Muscle layer of colon (tissue), 2 donors: ENCODE measurements at regions not wholly inside any gene's neighbourhood (a gene's known extent, or its start where the extent isn't known, plus 50 kb on each side); places are given as distances from the start of the nearest gene placed in this dataset.
"Not testable (repeated sequence)": the region's sequence is repeated elsewhere in the genome, so short reads cannot be mapped to it uniquely, and the experiment has no call there.

Experiments
- H3K27ac ChIP-seq: one replicate; pipeline ENCODE4 v1.7.0; 2013; ENCODE audit warnings: low read depth, mild to moderate bottlenecking, low read length, moderate library complexity
- H3K27me3 ChIP-seq, 2 donors: one replicate each; pipeline ENCODE4 v1.7.0; 2013; ENCODE audit warnings: low read length in 2 of 2, mild to moderate bottlenecking in 2 of 2; ENCODE audit not compliant: insufficient read depth in 2 of 2, control insufficient read depth in 1 of 2
- H3K36me3 ChIP-seq: one replicate; pipeline ENCODE4 v1.7.0; 2013; ENCODE audit warnings: mild to moderate bottlenecking, low read length; ENCODE audit not compliant: insufficient read depth
- H3K4me1 ChIP-seq: one replicate; pipeline ENCODE4 v1.7.0; 2013; ENCODE audit warnings: mild to moderate bottlenecking, low read length; ENCODE audit not compliant: insufficient read depth
- H3K4me3 ChIP-seq, 2 donors: one replicate each; pipeline ENCODE4 v1.7.0; 2013; ENCODE audit warnings: low read length in 2 of 2, low read depth in 1 of 2, mild to moderate bottlenecking in 1 of 2, moderate library complexity in 1 of 2
- H3K9ac ChIP-seq: one replicate; pipeline ENCODE4 v1.7.0; 2013; ENCODE audit warnings: low read length
- H3K9me3 ChIP-seq: one replicate; pipeline ENCODE4 v1.7.0; 2013; ENCODE audit warnings: mild to moderate bottlenecking, low read length
- donor health status: abdominal sarcoma.
- donor health status: Adenocarcinoma of cecum.

DNA sequence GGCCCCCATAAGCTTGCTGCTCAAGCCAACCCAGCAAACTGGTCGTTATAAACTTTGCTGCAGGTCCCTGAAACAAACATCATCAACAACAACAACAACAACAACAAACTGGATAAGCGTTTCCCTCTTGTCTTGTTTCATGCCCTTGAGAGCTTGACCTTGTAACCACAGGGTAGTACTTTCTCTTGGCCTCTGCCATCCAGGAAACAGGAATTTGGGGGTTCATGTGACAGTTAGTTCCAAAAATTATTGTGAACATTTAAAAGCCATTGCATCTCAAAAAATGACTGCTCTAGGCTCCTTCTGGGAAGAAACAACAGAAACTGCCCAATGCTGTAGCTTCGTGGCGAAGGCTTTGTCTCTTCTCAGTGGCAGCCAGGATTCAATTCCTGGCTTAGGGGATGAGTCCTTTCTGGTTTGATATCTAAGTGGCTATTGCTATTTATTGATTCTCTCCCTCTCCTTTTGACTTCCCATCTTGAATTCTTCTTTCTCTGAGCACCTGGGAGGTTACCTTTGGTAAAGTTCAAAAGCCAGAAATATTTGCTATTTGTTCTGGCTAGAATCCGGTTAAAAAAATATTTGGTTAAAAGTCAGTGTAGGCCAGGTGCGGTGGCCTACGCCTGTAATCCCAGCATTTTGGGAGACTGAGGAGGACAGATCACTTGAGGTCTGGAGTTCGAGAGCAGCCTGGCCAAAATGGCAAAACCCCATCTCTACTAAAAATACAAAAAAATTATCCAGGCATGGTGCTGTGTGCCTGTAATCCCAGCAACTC, 52.0 kb upstream of the CPM start:
- Histone ChIP-seq H3K9me3 (no peaks in the 10 kb centered on the region), H3K36me3 (no peaks in the 10 kb centered on the region), H3K9ac (no peak overlapping the region), H3K4me1 (no peaks in the 10 kb centered on the region), H3K27me3 (no peaks in the 10 kb centered on the region), H3K27ac (no peak overlapping the region), H3K4me3 (no peak overlapping the region)

DNA sequence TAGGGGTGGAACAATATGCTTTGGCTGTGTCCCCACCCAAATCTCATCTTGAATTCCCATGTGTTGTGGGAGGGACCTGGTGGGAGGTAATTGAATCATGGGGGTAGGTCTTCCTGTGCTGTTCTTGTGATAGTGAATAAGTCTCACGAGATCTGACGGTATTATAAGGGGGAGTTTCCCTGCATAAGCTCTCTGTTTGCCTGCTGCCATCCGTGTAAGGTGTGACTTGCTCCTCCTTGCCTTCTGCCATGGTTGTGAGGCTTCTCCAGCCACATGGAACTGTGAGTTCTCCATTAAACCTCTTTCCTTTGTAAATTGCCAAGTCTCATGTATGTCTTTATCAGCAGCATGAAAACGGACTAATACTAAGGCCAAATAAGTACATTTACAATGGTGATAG, 64.6 kb upstream of the CPM start:
- H3K4me3 ChIP-seq, H3K27me3 ChIP-seq, H3K4me1 ChIP-seq, H3K27ac ChIP-seq, H3K9ac ChIP-seq, H3K9me3 ChIP-seq, H3K36me3 ChIP-seq: not testable (repeated sequence)

GRCh38 chr12:68998041-68998440, 65.1 kb upstream of the CPM start:
- Histone ChIP-seq H3K4me3 (no peak overlapping the region), H3K9me3 (no peaks in the 10 kb centered on the region), H3K9ac (no peak overlapping the region), H3K36me3 (no peaks in the 10 kb centered on the region), H3K4me1 (no peaks in the 10 kb centered on the region), H3K27ac (no peak overlapping the region), H3K27me3 (no peaks in the 10 kb centered on the region)

DNA sequence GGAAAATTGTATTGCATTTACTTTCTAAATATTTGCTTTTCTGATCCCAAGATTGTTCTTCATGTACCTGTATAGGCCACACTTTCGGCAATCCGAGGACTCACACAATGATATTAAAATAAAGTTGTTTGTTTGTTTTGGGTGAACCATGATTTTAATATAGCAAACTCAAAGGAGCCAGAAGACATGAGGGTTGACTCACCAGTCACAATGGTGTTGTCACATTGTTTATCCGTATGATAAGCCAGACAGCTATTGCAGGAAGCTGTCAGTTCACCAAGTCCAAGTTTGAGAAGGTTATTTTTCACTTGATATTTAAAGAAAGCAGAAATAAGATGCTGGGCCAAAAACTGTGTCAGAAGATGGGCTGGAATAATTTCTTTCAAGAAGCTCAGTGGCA, 67.1 kb upstream of the CPM start:
- Histone ChIP-seq H3K4me3 (no peak overlapping the region), H3K4me1 (no peaks in the 10 kb centered on the region), H3K36me3 (no peaks in the 10 kb centered on the region), H3K27ac (no peak overlapping the region), H3K9ac (no peak overlapping the region), H3K9me3 (no peaks in the 10 kb centered on the region), H3K27me3 (no peaks in the 10 kb centered on the region)

- Histone ChIP-seq H3K9me3 (no peaks in the 10 kb centered on the region), H3K36me3 (no peaks in the 10 kb centered on the region), H3K27me3 (no peaks in the 10 kb centered on the region), H3K9ac (no peak overlapping the region), H3K4me3 (no peak overlapping the region), H3K27ac (no peak overlapping the region), H3K4me1 (no peaks in the 10 kb centered on the region)
These were observed 67.7 kb upstream of the CPM start for GRCh38 chr12:69000540-69001243.

- Histone ChIP-seq H3K36me3 (no peaks in the 10 kb centered on the region), H3K4me3 (no peak overlapping the region), H3K4me1 (no peaks in the 10 kb centered on the region), H3K9ac (no peak overlapping the region), H3K27me3 (no peaks in the 10 kb centered on the region), H3K9me3 (no peaks in the 10 kb centered on the region), H3K27ac (no peak overlapping the region)
These were observed 68.3 kb upstream of the CPM start for GRCh38 chr12:69001251-69001650.

DNA sequence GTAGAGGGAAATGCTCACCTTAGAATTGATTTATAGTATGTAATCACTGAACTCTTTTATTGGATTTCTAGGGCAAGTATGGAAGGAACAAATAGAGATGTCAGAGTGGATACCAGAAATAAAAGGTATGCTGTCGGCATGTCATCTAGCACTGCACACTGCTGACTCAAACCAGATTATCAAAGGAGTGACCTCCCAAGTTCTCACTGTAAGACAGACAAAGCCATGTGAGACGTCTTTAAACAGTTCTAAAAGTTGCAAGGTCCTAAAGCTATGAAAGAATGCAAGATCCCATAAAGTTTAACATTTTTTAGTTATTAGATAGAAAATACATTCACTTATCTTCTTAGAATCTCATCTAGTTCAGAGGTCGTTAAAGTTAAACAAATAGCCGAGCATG, 70.0 kb upstream of the CPM start:
- H3K36me3 ChIP-seq = no peaks in the 10 kb centered on the region
- peaks cover 15% of the 10 kb centered on the region for H3K4me1 ChIP-seq
- H3K4me3 ChIP-seq = no peak overlapping the region
- H3K9me3 ChIP-seq = no peaks in the 10 kb centered on the region
- no peak overlapping the region for H3K9ac ChIP-seq
- H3K27ac ChIP-seq = no peak overlapping the region
- H3K27me3 ChIP-seq = no peaks in the 10 kb centered on the region

GRCh38 chr12:69003991-69004390, 71.0 kb upstream of the CPM start:
- Histone ChIP-seq H3K4me1 (peaks cover 16% of the 10 kb centered on the region), H3K27me3 (no peaks in the 10 kb centered on the region), H3K9me3 (no peaks in the 10 kb centered on the region), H3K4me3 (no peak overlapping the region), H3K9ac (no peak overlapping the region), H3K27ac (no peak overlapping the region), H3K36me3 (no peaks in the 10 kb centered on the region)

- Histone ChIP-seq H3K27ac (no peak overlapping the region), H3K9ac (no peak overlapping the region), H3K4me3 (no peak overlapping the region), H3K9me3 (no peaks in the 10 kb centered on the region), H3K4me1 (peaks cover 16% of the 10 kb centered on the region), H3K36me3 (no peaks in the 10 kb centered on the region), H3K27me3 (no peaks in the 10 kb centered on the region)
These were observed 74.3 kb upstream of the CPM start for GRCh38 chr12:69007101-69007854.

- Histone ChIP-seq H3K9ac (no peak overlapping the region), H3K4me3 (no peak overlapping the region), H3K4me1 (peaks cover 16% of the 10 kb centered on the region), H3K9me3 (no peaks in the 10 kb centered on the region), H3K36me3 (no peaks in the 10 kb centered on the region), H3K27me3 (no peaks in the 10 kb centered on the region), H3K27ac (no peak overlapping the region)
These were observed 74.9 kb upstream of the CPM start for GRCh38 chr12:69007855-69008351.

DNA sequence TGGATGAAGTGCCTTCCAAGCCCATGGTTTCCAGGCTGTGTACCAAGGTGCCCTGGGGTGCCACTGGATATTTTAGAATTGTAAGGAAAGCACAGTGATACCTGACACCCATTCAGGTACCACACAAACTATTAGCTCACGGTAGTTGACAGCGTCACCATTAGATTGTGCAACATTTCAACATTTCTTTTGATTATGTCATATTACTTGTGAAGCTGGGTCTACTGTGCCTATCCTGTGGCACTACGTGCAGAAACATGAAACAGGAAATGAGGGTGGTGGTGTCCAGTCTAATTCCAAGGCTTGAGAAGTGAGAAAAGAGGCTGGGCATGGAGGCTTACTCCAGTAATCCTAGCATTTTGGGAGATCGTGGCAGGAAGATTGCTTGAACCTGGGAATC, 75.5 kb upstream of the CPM start:
- Histone ChIP-seq H3K27me3 (no peaks in the 10 kb centered on the region), H3K4me1 (peaks cover 16% of the 10 kb centered on the region), H3K4me3 (no peak overlapping the region), H3K36me3 (no peaks in the 10 kb centered on the region), H3K9ac (no peak overlapping the region), H3K9me3 (no peaks in the 10 kb centered on the region), H3K27ac (no peak overlapping the region)
